Inflammatory macrophage treated with lipopolysaccharide for 4 hours (primary cell): ENCODE measurements at regions not wholly inside any gene's neighbourhood (a gene's known extent, or its start where the extent isn't known, plus 50 kb on each side); places are given as distances from the start of the nearest gene placed in this dataset.
A peak's percentile ranks its signal among the peaks of the same experiment; 100 is the strongest.
"Not testable (repeated sequence)": the region's sequence is repeated elsewhere in the genome, so short reads cannot be mapped to it uniquely, and the experiment has no call there.

Source experiments
- DNase-seq: peaks from one replicate; pipeline ENCODE4 v3.0.0-alpha.2; 2020

DNA sequence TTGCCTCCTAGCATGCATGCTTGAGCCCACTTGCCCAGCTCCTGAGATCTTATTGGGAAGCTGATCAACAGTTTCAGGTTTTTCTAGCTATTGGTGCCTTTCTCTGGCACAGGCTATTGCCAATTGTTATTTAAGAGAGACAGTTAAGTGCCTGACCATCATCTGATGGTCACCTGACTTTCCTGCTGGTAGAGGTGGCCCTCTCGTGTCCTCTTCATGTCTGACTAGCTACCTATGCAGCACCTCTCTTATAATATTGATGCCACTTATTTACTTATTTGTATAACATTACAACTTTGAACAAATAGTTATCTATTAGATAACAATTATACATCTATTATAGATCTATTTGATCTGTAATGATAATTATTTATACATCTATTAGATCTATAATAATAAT, 205.9 kb upstream of the SEMA3D start:
- no peak for DNase-seq

- no peak for DNase-seq
These were observed 205.5 kb upstream of the SEMA3D start for GRCh38 chr7:85392326-85392725.

- no peak for DNase-seq
These were observed 199.6 kb upstream of the SEMA3D start for GRCh38 chr7:85386460-85386859.

- no peak for DNase-seq
These were observed 197.5 kb upstream of the SEMA3D start for GRCh38 chr7:85384392-85384791.

- DNase-seq = no peak
These were observed 194.4 kb upstream of the SEMA3D start for GRCh38 chr7:85381212-85381611.

- no peak for DNase-seq
These were observed 189.7 kb upstream of the SEMA3D start for GRCh38 chr7:85376589-85376988.

GRCh38 chr7:85356916-85357315, 170.1 kb upstream of the SEMA3D start:
- no peak for DNase-seq

GRCh38 chr7:85343484-85343883, 156.6 kb upstream of the SEMA3D start:
- DNase-seq = no peak

DNA sequence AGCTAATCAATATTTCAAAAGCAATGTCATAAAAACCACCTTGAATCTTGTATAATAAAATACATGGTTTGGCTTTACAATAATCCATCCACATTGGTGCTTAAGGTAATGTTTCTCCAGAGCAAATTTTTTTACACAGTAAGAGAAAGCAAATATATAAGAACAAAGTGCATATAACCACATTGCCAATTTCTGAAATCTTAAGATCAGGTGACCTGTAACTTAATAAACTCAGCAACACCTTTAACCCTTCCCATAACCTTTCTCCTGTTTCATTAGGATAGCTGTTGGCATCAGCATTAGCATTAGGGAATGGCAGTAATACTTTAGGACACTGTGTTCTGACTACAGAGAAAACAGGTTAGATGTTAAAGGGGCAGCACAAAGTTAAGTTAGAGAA, 155.9 kb upstream of the SEMA3D start:
- DNase-seq = no peak

DNA sequence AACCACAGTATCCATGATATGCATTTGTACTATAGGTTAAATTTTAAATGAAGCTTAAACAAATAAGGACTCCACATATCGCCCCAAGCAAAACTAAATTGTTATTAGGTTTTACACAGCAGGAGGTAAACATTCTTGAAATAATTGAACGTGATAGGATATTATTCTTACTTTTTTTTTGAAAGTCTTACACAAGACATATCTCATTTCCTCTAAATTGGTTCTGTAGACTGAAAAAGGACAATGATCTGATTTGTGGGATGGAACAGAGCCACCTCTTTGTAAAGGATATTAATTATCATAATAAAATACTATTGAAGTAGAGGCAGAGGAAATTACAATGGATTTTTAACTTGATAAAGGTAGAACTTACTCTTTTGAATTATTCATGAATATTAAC, 155.1 kb upstream of the SEMA3D start:
- DNase-seq = no peak

- no peak for DNase-seq
These were observed 154.3 kb upstream of the SEMA3D start for GRCh38 chr7:85341121-85341520.

GRCh38 chr7:85336086-85336485, 149.2 kb upstream of the SEMA3D start:
- DNase-seq = no peak

- not testable (repeated sequence) for DNase-seq
These were observed 148.3 kb upstream of the SEMA3D start for GRCh38 chr7:85335113-85335512.

DNA sequence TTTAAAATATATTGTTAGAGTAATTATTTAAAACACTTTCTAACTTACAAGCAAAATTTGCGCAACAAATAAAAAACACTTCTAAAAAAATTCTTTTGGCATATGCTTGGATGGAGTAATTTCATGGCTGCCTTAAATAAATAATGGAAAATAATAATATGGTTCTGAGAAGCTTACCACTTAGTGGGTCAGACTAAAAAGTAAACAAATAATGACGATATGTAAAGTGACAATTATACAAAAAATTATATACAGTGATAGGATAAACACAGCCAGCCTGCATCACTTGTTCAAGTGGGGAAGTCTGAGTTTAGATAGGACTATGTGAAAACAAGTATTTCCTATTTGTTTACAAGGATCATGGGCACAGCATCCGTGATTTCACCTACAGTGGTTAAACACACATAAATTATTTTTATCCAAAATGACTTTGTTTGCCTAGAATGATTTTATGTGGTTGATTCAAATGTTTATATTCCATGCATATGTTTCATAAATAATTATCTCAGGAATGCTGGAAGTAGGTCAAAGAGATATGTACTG, 141.7 kb upstream of the SEMA3D start:
- DNase-seq = no peak

DNA sequence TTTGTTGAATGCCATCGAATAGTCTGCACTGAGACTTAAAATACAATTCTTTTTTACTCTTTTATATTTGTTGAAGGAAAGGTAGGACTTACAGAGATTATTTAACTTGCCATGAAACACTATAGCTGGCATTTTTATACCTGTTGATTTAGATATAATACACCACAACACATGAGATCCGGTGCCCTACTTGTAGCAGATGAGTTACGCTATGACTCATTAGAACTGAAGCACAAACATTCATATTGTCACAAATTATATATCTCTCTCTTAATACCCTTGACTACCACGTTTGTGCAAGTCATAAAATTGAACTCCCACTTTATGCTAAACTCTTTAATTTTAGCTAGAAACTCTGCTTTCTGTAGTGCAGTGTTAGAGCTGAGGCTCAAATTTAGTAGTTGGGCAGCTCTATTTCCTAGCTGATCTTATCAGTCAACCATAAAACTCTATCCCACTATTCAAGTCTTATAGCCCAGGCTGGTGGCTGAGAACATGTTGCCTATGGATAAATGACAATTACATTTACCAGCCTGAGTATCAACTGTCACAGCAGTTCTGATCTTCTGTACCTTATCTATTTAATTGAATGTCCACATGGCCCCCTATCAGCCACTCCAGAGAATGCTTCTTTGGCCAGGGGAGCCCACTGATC, 137.4 kb upstream of the SEMA3D start:
- DNase-seq = no peak

- no peak for DNase-seq
These were observed 135.4 kb upstream of the SEMA3D start for GRCh38 chr7:85322252-85322651.

DNA sequence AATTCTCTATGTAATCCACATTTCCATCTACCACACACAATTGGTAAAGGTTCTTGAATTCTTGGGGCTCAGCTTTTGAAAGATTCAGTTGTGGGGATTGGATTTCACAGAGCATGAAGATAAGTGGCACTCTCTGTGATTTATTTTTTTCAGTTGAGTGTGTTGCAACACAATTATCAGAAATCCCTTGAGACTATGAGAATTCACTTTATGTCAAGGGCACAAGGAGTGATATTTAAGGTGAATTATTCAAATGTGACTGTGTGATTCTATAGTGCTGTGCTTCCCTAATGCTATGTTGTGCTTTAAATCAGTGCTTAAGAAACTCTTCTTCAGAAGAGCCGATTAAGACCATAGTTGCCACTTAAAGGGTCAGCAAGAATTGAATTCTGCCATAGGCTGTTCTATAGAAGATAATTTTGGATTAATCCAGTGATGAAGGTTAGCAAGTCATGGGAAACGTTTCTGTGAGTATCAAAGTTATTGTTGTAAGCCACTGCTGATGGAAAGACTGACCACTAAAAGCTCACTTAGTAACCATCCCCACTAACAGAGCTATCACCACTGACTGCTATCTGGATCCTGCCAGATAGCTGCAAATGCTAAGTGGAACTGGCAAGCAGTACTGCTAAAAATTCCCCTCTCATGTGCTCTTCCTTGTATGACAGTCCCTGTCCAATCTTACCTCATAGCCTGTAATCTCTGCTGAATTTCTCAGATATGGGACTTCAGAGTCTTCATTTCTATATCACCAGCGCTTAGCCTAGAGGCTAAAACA, 134.0 kb upstream of the SEMA3D start:
- no peak for DNase-seq

- DNase-seq = no peak
These were observed 129.6 kb upstream of the SEMA3D start for GRCh38 chr7:85316489-85316888.

GRCh38 chr7:85310301-85310700, 123.4 kb upstream of the SEMA3D start:
- no peak for DNase-seq

DNA sequence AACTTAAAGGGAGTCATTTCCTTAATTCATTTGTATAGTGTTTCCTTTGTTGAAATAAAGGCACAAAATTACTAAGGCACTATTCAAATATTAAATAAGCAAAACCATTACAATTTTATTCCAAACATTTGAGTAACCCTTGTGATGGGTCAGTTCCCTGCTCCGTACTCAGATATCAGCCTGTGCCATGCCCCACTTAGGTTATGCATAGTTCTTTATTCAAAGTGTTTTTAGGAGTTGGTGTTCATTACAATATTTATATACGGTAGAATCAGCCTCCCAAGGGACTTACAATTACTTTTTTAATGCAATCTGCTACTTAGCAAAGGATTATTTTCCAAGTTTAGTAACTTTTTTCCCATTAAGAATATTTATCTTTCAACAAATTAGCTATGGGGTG, 119.3 kb upstream of the SEMA3D start:
- no peak for DNase-seq

DNA sequence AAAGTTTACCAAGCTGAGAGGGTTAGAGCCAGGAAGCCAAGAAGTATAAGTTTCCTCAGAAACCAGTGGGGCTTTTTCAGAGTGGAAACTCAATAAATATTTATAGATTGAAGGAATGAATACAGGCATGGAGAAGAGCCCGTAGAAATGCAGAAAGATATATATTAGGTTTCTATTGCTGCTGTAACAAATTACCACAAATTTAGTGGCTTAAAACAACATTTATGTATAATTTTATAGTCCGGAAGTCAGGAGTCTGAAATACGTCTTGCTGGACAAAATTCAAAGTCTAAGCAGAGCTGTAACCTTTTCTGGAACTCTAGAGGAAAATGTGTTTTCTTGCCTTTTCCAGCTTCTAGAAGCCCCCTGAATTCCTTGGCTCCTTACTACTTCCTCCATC, 107.3 kb upstream of the SEMA3D start:
- no peak for DNase-seq

- peak; percentile 5 for DNase-seq
These were observed 106.2 kb upstream of the SEMA3D start for GRCh38 chr7:85292908-85293576.

- DNase-seq = no peak
These were observed 103.4 kb upstream of the SEMA3D start for GRCh38 chr7:85290269-85290668.

GRCh38 chr7:85289279-85289678, 102.4 kb upstream of the SEMA3D start:
- DNase-seq = no peak
